ENCODE measurements at regions not wholly inside any gene's neighbourhood (a gene's known extent, or its start where the extent isn't known, plus 50 kb on each side); places are given as distances from the start of the nearest gene placed in this dataset.

GRCh38 chr4:35246493-35246892, 997.8 kb downstream of the ARAP2 start:
- FAIRE-seq: no peak

GRCh38 chr4:35247047-35247446, 997.3 kb downstream of the ARAP2 start:
- FAIRE-seq: no peak

GRCh38 chr4:35250331-35250730, 994.0 kb downstream of the ARAP2 start:
- FAIRE-seq: no peak

GRCh38 chr4:35250761-35251160, 993.6 kb downstream of the ARAP2 start:
- no peak for FAIRE-seq

- FAIRE-seq: no peak
These were observed 992.2 kb downstream of the ARAP2 start for GRCh38 chr4:35252071-35252470.

- no peak for FAIRE-seq
These were observed 991.4 kb downstream of the ARAP2 start for GRCh38 chr4:35252866-35253265.

GRCh38 chr4:35253331-35253730, 991.0 kb downstream of the ARAP2 start:
- no peak for FAIRE-seq

GRCh38 chr4:35286434-35286833, 957.9 kb downstream of the ARAP2 start:
- no peak for FAIRE-seq

GRCh38 chr4:35300996-35301774, 943.1 kb downstream of the ARAP2 start:
- FAIRE-seq: no peak

- no peak for FAIRE-seq
These were observed 928.9 kb downstream of the ARAP2 start for GRCh38 chr4:35315419-35315818.

GRCh38 chr4:35325908-35326453, 918.3 kb downstream of the ARAP2 start:
- FAIRE-seq: no peak

- FAIRE-seq: no peak
These were observed 901.5 kb downstream of the ARAP2 start for GRCh38 chr4:35342833-35343232.

GRCh38 chr4:35347276-35347675, 897.0 kb downstream of the ARAP2 start:
- no peak for FAIRE-seq

GRCh38 chr4:35358001-35358584, 886.2 kb downstream of the ARAP2 start:
- no peak for FAIRE-seq

GRCh38 chr4:35364321-35364870, 879.9 kb downstream of the ARAP2 start:
- no peak for FAIRE-seq

- no peak for FAIRE-seq
These were observed 879.1 kb downstream of the ARAP2 start for GRCh38 chr4:35365186-35365585.

- no peak for FAIRE-seq
These were observed 844.4 kb downstream of the ARAP2 start for GRCh38 chr4:35399912-35400311.

GRCh38 chr4:35423104-35423503, 821.2 kb downstream of the ARAP2 start:
- no peak for FAIRE-seq

GRCh38 chr4:35447474-35447873, 796.8 kb downstream of the ARAP2 start:
- no peak for FAIRE-seq

GRCh38 chr4:35459045-35459444, 785.3 kb downstream of the ARAP2 start:
- no peak for FAIRE-seq

GRCh38 chr4:35461931-35462659, 782.2 kb downstream of the ARAP2 start:
- FAIRE-seq: no peak

GRCh38 chr4:35463251-35463952, 780.9 kb downstream of the ARAP2 start:
- FAIRE-seq: no peak
